WI38 (cell line): ENCODE measurements at regions not wholly inside any gene's neighbourhood (a gene's known extent, or its start where the extent isn't known, plus 50 kb on each side); places are given as distances from the start of the nearest gene placed in this dataset.

Experiments
- H3K4me3 ChIP-seq: 2 replicates; pipeline ENCODE4 v1.5.1; 2011; ENCODE audit warnings: low read depth, mild to moderate bottlenecking, control low read depth, low read length
- TF ChIP-seq, protein P1 (sequence below): IDR thresholded peaks from 2 replicates; pipeline ENCODE4 v1.5.1; 2012; ENCODE audit warnings: low read depth, mild to moderate bottlenecking, control low read depth, low read length

GRCh38 chr17:83196973-83197880, 117.8 kb downstream of the METRNL start:
- H3K4me3 ChIP-seq, result no peak overlapping the region
- TF ChIP-seq, protein P1, sequence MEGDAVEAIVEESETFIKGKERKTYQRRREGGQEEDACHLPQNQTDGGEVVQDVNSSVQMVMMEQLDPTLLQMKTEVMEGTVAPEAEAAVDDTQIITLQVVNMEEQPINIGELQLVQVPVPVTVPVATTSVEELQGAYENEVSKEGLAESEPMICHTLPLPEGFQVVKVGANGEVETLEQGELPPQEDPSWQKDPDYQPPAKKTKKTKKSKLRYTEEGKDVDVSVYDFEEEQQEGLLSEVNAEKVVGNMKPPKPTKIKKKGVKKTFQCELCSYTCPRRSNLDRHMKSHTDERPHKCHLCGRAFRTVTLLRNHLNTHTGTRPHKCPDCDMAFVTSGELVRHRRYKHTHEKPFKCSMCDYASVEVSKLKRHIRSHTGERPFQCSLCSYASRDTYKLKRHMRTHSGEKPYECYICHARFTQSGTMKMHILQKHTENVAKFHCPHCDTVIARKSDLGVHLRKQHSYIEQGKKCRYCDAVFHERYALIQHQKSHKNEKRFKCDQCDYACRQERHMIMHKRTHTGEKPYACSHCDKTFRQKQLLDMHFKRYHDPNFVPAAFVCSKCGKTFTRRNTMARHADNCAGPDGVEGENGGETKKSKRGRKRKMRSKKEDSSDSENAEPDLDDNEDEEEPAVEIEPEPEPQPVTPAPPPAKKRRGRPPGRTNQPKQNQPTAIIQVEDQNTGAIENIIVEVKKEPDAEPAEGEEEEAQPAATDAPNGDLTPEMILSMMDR, result no peak

- TF ChIP-seq, protein P1, result no peak
Observed at GRCh38 chr17:83198366-83199341, 119.2 kb downstream of the METRNL start.

GRCh38 chr17:83199500-83200201, 120.2 kb downstream of the METRNL start:
- no peak overlapping the region for H3K4me3 ChIP-seq
- TF ChIP-seq, protein P1, result no peak

More at GRCh38 chr17:83198366-83199341, 119.2 kb downstream of the METRNL start:
- H3K4me3 ChIP-seq, result no peak overlapping the region

DNA sequence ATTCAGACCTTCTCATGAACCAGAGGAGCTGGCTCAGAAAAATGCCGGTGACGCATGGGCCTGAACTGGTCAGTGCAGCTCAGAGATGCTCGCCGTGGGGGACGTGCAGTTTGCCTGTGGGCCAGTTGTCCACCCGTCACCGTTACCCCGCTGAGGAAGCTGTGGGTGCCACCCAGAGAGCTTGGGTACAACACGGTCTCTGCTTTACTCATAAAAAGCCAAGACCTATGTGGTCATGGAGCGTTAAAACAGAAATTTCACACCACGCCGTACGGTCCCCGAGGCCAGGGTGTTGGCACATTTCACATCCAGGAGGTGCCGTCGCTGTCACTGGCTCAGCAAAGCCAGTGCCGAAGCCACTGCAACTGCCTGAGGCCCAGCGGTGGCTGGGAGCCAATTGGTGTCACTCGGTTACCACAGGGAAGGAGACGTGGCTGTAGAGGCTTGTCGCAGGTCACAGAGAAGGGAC, 120.9 kb downstream of the METRNL start:
- TF ChIP-seq, protein P1, result no peak
- H3K4me3 ChIP-seq, result no peak overlapping the region

DNA sequence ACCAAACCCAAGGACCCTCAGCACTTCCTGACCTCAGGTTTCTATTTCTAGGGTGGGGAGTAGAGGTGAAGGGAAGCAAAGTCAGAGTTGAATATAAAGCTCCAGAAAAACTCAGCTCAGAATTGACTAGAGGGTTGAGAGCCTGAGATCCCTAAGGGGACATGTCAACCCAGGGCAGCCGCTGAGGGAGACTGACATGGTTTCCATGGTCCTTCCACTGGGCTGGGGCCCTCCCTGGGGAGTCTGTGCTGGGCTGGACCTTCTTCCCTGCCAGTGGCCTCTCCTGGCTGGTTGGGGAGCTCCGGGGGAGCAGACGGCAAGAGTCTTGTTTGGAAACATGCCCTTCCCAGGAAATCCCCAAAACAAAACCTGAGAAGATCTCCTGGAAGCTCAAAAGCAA, 121.3 kb downstream of the METRNL start:
- TF ChIP-seq, protein P1, result no peak
- H3K4me3 ChIP-seq, result no peak overlapping the region

- H3K4me3 ChIP-seq, result no peak overlapping the region
- TF ChIP-seq, protein P1, result no peak
Observed at GRCh38 chr17:83201206-83202001, 122.0 kb downstream of the METRNL start.
